ENCODE measurements at regions not wholly inside any gene's neighbourhood (a gene's known extent, or its start where the extent isn't known, plus 50 kb on each side); places are given as distances from the start of the nearest gene placed in this dataset.

- H3K4me3 ChIP-seq (ENCODE audit: low read depth, low read length), result no peak overlapping the region
- no peak for TF ChIP-seq CTCF (IDR thresholded peaks at IDR 0.05; ENCODE audit: insufficient read depth, low read depth, low read length, missing control alignments)
- DNase-seq (ENCODE audit: low read depth), result no peak
Measured at GRCh38 chr4:126458993-126459392, 1144.2 kb downstream of the FAT4 start.

GRCh38 chr4:126465341-126465740, 1150.6 kb downstream of the FAT4 start:
- H3K4me3 ChIP-seq (ENCODE audit: low read depth, low read length), result no peak overlapping the region
- no peak for DNase-seq (ENCODE audit: low read depth)
- no peak for TF ChIP-seq CTCF (IDR thresholded peaks at IDR 0.05; ENCODE audit: insufficient read depth, low read depth, low read length, missing control alignments)

- TF ChIP-seq CTCF (IDR thresholded peaks at IDR 0.05; ENCODE audit: insufficient read depth, low read depth, low read length, missing control alignments), result no peak
- no peak for DNase-seq (ENCODE audit: low read depth)
- no peak overlapping the region for H3K4me3 ChIP-seq (ENCODE audit: low read depth, low read length)
Measured at GRCh38 chr4:126466848-126467247, 1152.1 kb downstream of the FAT4 start.

DNA sequence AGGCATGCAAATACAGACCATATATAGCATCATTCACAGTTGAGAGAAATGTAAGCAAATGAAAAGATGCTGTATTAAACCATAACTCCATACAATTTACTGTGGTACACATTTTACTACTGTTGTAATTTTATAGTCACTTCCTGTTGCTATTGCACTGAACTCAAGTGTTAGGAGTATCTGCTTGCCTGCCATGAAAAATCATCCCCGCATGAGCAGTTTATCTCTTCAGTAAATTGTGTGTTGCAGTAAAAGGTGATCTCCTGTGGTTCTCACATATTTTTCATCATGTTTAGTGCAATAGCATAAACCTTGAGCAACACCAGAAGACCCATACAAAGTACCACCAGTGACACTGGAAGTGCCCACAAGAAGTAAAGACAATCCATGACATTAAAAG, 1153.4 kb downstream of the FAT4 start:
- no peak overlapping the region for H3K4me3 ChIP-seq (ENCODE audit: low read depth, low read length)

DNA sequence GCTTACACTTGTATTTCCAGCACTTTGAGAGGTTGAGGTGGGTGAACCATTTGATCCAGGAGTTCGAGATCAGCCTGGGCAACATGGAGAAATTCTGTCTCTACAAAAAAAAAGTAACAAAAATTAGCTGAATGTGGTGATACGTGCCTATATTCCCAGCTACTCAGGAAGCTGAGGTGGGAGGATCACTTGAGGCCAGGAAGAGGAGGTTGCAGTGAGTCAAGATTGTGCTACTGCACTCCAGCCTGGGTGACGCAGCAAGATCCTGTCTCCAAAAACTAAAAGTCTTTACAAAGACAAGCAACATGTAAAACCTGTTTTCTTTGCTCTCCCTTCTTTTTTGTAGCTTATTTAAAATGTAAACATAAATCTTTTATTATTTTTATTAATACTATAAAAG, 1156.1 kb downstream of the FAT4 start:
- no peak overlapping the region for H3K4me3 ChIP-seq (ENCODE audit: low read depth, low read length)
- no peak for DNase-seq (ENCODE audit: low read depth)
- TF ChIP-seq CTCF (IDR thresholded peaks at IDR 0.05; ENCODE audit: insufficient read depth, low read depth, low read length, missing control alignments), result no peak

More for the DNA sequence above, 1153.4 kb downstream of the FAT4 start:
- no peak for TF ChIP-seq CTCF (IDR thresholded peaks at IDR 0.05; ENCODE audit: insufficient read depth, low read depth, low read length, missing control alignments)
- no peak for DNase-seq (ENCODE audit: low read depth)

DNA sequence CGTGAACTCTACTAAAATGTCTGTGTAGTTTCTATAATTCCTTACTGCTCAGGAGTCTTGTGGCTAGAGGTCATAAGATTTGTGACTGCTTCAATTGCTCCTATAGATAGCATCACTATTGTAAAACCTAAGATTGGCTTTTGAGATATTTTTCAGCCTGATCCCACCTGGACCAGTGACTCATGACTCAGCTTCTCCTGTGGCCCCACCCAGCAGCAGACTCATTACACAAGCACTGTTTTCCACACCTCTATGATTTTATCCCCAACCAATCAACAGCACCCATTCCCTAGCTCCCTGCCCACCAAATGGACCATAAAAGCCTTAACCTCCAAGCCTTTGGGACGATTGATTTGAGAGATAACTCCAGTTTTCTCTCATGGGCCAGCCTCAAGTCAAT, 1157.0 kb upstream of the INTU start:
- DNase-seq (ENCODE audit: low read depth), result no peak
- no peak for TF ChIP-seq CTCF (IDR thresholded peaks at IDR 0.05; ENCODE audit: insufficient read depth, low read depth, low read length, missing control alignments)

DNA sequence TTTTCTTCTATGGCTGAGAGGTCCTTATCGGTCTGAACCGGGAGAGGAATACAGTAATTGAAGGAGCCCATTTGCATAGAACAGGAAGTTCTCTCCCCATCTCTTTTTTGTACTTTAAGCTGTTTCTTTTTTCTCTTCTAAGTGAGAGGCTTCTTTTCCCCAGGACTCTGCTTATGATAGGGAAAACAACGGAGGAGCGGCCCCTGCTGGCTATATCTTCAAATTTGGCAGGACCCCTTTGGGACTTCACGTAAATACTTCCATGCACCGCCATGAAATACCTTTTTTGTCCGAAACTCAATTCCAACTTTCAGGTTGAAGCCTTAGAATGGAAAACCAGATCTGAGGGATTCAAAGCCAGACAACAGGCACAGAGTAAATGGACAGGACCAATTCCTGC, 1153.0 kb upstream of the INTU start:
- no peak for TF ChIP-seq CTCF (IDR thresholded peaks at IDR 0.05; ENCODE audit: insufficient read depth, low read depth, low read length, missing control alignments)
- no peak for DNase-seq (ENCODE audit: low read depth)
- no peak overlapping the region for H3K4me3 ChIP-seq (ENCODE audit: low read depth, low read length)

More for the DNA sequence above, 1157.0 kb upstream of the INTU start:
- no peak overlapping the region for H3K4me3 ChIP-seq (ENCODE audit: low read depth, low read length)

Data from GM12865 (cell line).